ENCODE measurements at regions not wholly inside any gene's neighbourhood (a gene's known extent, or its start where the extent isn't known, plus 50 kb on each side); places are given as distances from the start of the nearest gene placed in this dataset.
"Not testable (repeated sequence)": the region's sequence is repeated elsewhere in the genome, so short reads cannot be mapped to it uniquely, and the experiment has no call there.

DNA sequence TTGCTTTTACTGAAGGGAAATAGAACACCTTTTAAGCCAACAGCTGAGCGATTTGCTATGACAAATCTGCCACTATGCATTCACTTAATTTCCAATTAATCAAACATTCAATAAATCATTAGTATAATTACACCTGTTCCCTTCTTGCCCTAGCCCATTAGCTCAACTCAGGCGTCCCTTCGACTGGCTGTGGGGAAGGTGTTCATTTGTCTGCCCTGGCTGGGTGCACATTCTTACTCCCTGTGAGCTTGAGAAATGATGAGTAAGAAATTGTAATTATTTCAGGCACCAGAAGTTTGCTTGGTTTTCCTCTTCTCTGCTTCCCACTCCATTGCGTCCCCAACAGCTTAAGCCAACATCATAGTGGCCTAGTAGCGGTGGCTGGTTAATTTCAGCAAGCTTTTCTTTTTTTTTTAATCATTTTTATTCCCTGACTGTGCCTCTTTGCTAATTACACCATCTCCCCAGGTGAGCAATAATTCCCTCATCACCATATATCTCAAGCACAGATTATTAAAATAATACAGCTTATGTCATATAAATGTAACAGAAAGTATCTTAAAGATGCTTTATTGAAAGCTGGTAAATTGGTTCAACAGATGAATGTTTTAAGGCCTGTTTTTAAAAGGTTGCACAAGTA, 623.9 kb upstream of the RBFOX1 start:
- ATAC-seq (replicated peaks; ENCODE audit: extremely low read depth, poor library complexity, severe bottlenecking), result no peak
- no peak for DNase-seq (ENCODE audit: low spot score in 2 of 2)
- H3K9me3 Mint-ChIP-seq, result peaks cover 43% of the 10 kb centered on the region
- no peak overlapping the region for H3K27ac Mint-ChIP-seq (ENCODE audit: low read depth)
- H3K36me3 Mint-ChIP-seq (ENCODE audit: insufficient read depth), result no peaks in the 10 kb centered on the region
- H3K27me3 Mint-ChIP-seq, result no peaks in the 10 kb centered on the region
- H3K4me3 Mint-ChIP-seq, result no peak overlapping the region
- no peaks in the 10 kb centered on the region for H3K4me1 Mint-ChIP-seq

DNA sequence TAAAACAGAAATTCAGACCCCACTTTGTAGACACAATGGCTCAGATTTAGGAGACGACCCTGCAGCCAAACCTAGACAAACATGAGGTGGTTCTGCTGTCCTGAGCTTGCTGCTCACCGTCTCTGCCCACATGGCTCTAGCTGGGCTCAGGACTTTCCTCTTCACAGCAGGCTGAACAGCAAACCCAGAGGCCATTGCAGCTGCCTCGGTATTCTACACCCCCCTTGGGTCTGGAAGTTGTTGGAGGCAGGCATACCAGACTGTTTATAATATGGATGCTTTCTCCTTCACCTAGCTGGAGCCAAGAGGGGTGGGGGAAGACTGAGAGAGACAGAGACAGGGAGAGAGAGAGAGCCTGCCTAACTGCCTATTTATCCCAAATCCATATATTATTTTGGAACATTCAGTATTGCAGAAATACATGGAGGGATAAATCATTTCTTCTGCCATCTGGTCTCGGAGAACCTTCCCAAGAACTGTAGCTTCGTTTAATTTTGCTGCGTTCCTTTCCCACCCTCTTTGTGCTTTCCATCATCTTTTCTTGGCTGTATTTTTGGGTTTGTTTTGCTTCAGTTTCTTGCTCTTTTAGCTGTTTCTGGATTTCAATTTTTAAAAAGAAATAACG, 628.2 kb upstream of the RBFOX1 start:
- Mint-ChIP-seq H3K27me3 (no peaks in the 10 kb centered on the region), H3K4me3 (no peak overlapping the region), H3K27ac (ENCODE audit: low read depth) (no peak overlapping the region), H3K4me1 (no peaks in the 10 kb centered on the region), H3K36me3 (ENCODE audit: insufficient read depth) (no peaks in the 10 kb centered on the region), H3K9me3 (peaks cover 31% of the 10 kb centered on the region)
- no peak for DNase-seq (ENCODE audit: low spot score in 2 of 2)
- ATAC-seq (replicated peaks; ENCODE audit: extremely low read depth, poor library complexity, severe bottlenecking), result no peak

DNA sequence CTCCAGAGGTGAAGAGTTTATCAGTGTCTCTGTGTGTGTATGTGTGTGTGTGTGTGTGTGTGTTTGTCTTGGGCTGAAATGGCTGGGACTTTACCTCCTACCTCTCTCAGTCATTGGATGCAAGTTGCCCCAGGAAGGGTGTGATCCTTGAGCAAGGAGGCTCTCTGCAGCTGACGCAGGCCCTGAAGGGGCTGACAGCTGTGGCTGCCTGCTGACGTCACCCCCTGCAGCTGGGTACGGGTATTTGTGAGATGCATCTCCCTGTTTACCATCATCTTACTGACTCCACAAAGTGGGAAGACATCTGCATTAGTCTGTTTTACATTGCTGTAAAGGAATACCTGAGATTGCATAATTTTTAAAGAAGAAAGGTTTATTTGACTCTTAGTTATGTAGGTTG, 631.5 kb upstream of the RBFOX1 start:
- no peak overlapping the region for H3K27ac Mint-ChIP-seq (ENCODE audit: low read depth)
- H3K27me3 Mint-ChIP-seq, result no peaks in the 10 kb centered on the region
- no peaks in the 10 kb centered on the region for H3K36me3 Mint-ChIP-seq (ENCODE audit: insufficient read depth)
- no peak overlapping the region for H3K4me3 Mint-ChIP-seq
- H3K9me3 Mint-ChIP-seq, result peaks cover 32% of the 10 kb centered on the region
- DNase-seq (ENCODE audit: low spot score in 2 of 2) (no peak), ATAC-seq (replicated peaks; ENCODE audit: extremely low read depth, poor library complexity, severe bottlenecking) (no peak)
- H3K4me1 Mint-ChIP-seq, result no peaks in the 10 kb centered on the region

DNA sequence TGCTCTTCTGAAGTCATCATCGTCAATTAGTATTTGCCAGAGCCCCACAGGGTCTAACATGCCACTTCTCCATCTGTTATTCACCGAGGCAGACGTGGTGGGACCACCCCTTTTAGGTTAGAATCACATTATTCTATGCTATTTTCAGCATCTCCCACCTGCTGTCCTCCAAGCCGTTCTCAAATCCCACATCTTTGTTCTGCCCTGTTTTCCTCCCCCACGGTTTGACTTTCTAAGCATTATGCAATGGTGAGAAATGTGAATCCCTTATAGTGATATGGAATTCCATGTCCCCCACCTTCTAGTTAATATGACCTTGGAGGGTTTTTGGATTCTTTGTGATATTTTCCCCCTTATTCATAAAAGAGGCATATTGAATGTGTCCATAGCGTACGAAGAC, 634.1 kb upstream of the RBFOX1 start:
- no peaks in the 10 kb centered on the region for H3K36me3 Mint-ChIP-seq (ENCODE audit: insufficient read depth)
- ATAC-seq (replicated peaks; ENCODE audit: extremely low read depth, poor library complexity, severe bottlenecking) (no peak), DNase-seq (ENCODE audit: low spot score in 2 of 2) (no peak)
- H3K27ac Mint-ChIP-seq (ENCODE audit: low read depth), result no peak overlapping the region
- peaks cover 18% of the 10 kb centered on the region for H3K9me3 Mint-ChIP-seq
- H3K4me1 Mint-ChIP-seq, result no peaks in the 10 kb centered on the region
- H3K27me3 Mint-ChIP-seq, result no peaks in the 10 kb centered on the region
- no peak overlapping the region for H3K4me3 Mint-ChIP-seq

DNA sequence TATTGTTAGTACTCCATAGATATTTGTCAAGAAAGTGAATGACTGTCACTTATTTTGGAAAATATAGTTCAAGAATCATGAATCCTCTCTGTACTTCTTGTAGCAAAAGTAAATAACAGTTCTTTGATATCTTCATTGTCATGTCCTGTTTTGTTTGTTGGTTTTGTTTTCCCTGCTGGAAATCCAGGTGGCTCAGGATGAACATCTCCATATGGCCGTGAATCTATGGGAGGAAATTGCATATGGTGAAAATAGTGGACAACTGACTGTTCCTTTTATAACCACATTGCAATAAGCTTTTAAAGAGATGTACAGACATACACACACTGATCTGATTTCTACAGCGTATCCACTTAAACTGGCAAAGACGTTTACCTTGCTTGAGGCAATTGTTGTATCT, 637.0 kb upstream of the RBFOX1 start:
- H3K4me1 Mint-ChIP-seq, result no peaks in the 10 kb centered on the region
- H3K4me3 Mint-ChIP-seq, result no peak overlapping the region
- H3K27me3 Mint-ChIP-seq, result no peaks in the 10 kb centered on the region

DNA sequence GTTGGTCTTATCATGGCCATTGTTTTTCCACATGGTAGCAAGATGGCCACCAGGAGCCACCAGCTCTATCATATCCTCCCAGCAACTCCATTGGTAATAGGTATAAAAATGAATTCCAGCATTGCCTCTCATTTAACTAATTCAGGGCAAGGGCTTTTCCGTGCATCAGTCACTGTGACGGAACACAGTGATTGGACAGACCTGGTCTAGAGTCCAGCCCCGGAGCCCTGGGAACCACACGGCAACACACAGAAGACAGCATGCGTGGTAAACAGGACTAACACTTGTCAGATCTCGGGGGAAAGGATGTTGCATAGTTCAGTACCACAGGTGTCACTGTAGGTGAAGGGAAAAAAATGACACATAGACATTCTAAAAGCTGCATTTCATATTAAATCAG, 638.0 kb upstream of the RBFOX1 start:
- Mint-ChIP-seq H3K36me3 (ENCODE audit: insufficient read depth) (no peaks in the 10 kb centered on the region), H3K4me3 (no peak overlapping the region), H3K27me3 (no peaks in the 10 kb centered on the region), H3K4me1 (no peaks in the 10 kb centered on the region), H3K27ac (ENCODE audit: low read depth) (no peak overlapping the region), H3K9me3 (peaks cover 8% of the 10 kb centered on the region)
- no peak for ATAC-seq (replicated peaks; ENCODE audit: extremely low read depth, poor library complexity, severe bottlenecking)
- DNase-seq (ENCODE audit: low spot score in 2 of 2), result no peak

More for the DNA sequence above, 637.0 kb upstream of the RBFOX1 start:
- Mint-ChIP-seq H3K36me3 (ENCODE audit: insufficient read depth) (no peaks in the 10 kb centered on the region), H3K9me3 (peaks cover 9% of the 10 kb centered on the region), H3K27ac (ENCODE audit: low read depth) (no peak overlapping the region)
- no peak for ATAC-seq (replicated peaks; ENCODE audit: extremely low read depth, poor library complexity, severe bottlenecking)
- DNase-seq (ENCODE audit: low spot score in 2 of 2), result no peak

DNA sequence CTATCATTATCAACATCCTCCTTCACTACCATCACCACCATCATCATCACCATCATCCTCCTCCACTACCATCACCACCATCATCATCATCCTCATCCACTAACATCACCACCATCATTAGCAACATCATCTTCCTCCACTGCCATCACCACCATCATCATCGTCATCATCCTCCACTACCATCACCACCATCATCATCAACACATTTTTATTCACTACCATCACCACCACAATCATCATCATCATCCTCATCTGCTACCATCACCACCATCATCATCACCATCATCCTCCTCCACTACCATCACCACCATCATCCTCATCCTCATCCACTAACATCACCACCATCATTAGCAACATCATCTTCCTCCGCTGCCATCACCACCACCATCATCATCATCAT, 639.2 kb upstream of the RBFOX1 start:
- ATAC-seq (replicated peaks; ENCODE audit: extremely low read depth, poor library complexity, severe bottlenecking); H3K4me1 Mint-ChIP-seq; DNase-seq (ENCODE audit: low spot score in 2 of 2); H3K4me3 Mint-ChIP-seq; H3K27ac Mint-ChIP-seq (ENCODE audit: low read depth); H3K36me3 Mint-ChIP-seq (ENCODE audit: insufficient read depth); H3K27me3 Mint-ChIP-seq; H3K9me3 Mint-ChIP-seq: not testable (repeated sequence)

DNA sequence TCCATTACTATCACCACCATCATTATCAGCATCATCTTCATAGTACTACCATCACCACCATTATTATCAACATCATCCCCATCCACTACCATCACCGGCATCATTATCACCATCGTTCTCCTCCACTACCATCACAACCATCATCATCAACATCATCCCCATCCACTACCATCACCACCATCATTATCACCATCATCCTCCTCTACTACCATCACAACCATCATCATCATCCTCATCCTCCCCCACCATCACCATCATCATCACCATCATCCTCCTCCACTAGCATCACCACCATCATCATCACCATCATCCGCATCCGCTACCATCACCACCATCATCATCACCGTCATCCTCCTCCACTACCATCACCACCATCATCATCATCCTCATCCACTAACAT, 639.8 kb upstream of the RBFOX1 start:
- no peak overlapping the region for H3K4me3 Mint-ChIP-seq

DNA sequence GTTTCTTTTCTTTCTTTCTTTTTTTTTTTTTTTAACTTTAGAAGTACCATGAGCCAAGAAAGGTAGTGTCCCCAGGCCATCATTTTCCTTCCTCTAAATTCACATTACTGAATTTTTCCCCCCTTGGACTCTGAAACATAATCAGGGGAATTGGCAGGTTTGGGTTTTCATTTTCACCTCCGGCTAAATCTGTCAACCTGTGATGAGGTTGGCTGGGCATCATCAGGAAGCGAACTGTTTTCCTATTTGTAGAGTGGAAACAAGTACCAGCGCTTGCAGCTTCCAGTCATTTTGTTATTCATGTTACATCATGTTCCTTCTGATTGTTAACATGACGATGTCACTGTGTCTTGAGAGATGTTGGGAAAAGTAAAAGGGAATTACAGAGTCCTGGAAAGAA, 641.9 kb upstream of the RBFOX1 start:
- Mint-ChIP-seq H3K4me3 (no peak overlapping the region), H3K4me1 (no peaks in the 10 kb centered on the region), H3K27me3 (no peaks in the 10 kb centered on the region), H3K9me3 (peaks cover 5% of the 10 kb centered on the region), H3K27ac (ENCODE audit: low read depth) (no peak overlapping the region), H3K36me3 (ENCODE audit: insufficient read depth) (no peaks in the 10 kb centered on the region)
- ATAC-seq (replicated peaks; ENCODE audit: extremely low read depth, poor library complexity, severe bottlenecking) (no peak), DNase-seq (ENCODE audit: low spot score in 2 of 2) (no peak)

More for the DNA sequence above, 639.8 kb upstream of the RBFOX1 start:
- no peak for ATAC-seq (replicated peaks; ENCODE audit: extremely low read depth, poor library complexity, severe bottlenecking)
- no peak for DNase-seq (ENCODE audit: low spot score in 2 of 2)
- H3K27ac Mint-ChIP-seq (ENCODE audit: low read depth), result no peak overlapping the region
- H3K36me3 Mint-ChIP-seq (ENCODE audit: insufficient read depth), result no peaks in the 10 kb centered on the region
- peaks cover 2% of the 10 kb centered on the region for H3K9me3 Mint-ChIP-seq
- H3K27me3 Mint-ChIP-seq, result no peaks in the 10 kb centered on the region
- H3K4me1 Mint-ChIP-seq, result no peaks in the 10 kb centered on the region

DNA sequence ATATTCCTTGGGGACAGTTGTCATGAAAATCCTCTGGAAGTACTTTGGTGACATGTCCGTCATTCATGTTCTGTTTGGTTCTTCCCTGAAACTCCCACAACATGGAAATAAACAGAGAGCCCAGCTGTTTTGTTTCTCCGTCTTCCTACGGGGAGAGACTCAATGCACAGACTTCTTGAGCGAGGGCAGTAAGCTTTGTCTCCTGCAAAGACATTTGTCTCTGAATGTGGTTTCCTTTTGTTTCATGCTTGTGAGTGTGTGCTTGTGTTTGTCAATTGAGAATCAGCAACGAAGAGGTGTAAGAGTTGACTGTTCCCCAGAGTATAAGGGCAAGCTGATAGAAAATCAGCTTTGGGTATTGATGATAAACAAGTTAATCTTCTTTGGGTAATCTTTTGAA, 643.0 kb upstream of the RBFOX1 start:
- DNase-seq (ENCODE audit: low spot score in 2 of 2), result no peak
- H3K9me3 Mint-ChIP-seq, result peaks cover 5% of the 10 kb centered on the region
- no peak for ATAC-seq (replicated peaks; ENCODE audit: extremely low read depth, poor library complexity, severe bottlenecking)
- H3K36me3 Mint-ChIP-seq (ENCODE audit: insufficient read depth), result no peaks in the 10 kb centered on the region
- no peak overlapping the region for H3K4me3 Mint-ChIP-seq
- H3K4me1 Mint-ChIP-seq, result no peaks in the 10 kb centered on the region
- no peaks in the 10 kb centered on the region for H3K27me3 Mint-ChIP-seq
- no peak overlapping the region for H3K27ac Mint-ChIP-seq (ENCODE audit: low read depth)

DNA sequence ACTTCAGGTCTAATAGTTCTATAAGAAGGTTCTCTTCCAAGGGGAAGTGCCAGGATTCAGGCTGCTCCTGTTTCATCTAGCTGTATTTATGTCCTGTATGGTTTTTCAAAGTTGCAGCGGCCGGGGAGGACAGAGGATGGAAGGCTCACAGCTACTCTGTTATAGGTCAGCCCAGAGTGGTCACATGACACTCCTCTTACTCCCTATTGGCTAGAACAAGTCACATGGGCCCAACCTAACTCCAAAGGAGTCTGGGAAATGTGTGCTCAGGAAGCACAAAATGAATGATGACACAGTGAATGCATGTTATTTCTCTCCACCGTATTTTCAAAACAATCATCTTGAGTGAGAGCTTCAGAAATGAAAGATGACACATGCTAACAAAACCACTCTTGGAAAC, 645.1 kb upstream of the RBFOX1 start:
- Mint-ChIP-seq H3K27me3 (no peaks in the 10 kb centered on the region), H3K9me3 (peaks cover 5% of the 10 kb centered on the region), H3K4me3 (no peak overlapping the region), H3K36me3 (ENCODE audit: insufficient read depth) (no peaks in the 10 kb centered on the region), H3K27ac (ENCODE audit: low read depth) (no peak overlapping the region), H3K4me1 (no peaks in the 10 kb centered on the region)
- no peak for ATAC-seq (replicated peaks; ENCODE audit: extremely low read depth, poor library complexity, severe bottlenecking)
- no peak for DNase-seq (ENCODE audit: low spot score in 2 of 2)

DNA sequence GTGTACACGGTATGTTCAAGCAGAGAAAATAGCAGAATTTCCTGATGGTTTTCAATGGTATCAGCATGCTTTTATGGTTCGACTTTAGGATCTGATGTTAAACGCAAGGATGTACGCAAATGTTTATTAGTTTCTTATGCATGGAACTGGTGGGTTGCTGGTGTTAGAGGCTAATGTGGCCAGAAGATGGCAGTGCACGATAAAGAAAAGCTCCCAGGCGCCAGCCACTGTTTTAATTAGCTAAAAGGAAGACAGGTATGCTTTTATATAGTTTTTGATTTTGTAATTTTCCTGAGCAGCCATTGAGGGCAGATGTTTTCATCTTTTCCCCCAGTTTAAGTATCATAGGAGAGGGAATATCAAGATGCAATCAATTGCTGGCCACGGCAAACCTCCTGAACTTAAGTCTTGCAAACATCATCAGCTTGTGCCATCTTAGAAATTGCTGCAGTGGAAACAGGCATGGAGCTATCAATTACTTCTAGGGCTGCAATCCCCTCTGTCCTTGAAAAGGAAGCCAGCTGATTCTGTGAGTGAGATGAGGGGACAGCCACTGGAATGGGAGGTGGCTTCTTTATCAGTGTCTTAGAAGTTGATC, 648.5 kb upstream of the RBFOX1 start:
- Mint-ChIP-seq H3K27ac (ENCODE audit: low read depth) (no peak overlapping the region), H3K4me3 (no peak overlapping the region), H3K4me1 (no peaks in the 10 kb centered on the region), H3K36me3 (ENCODE audit: insufficient read depth) (no peaks in the 10 kb centered on the region), H3K9me3 (peaks cover 5% of the 10 kb centered on the region), H3K27me3 (no peaks in the 10 kb centered on the region)
- no peak for DNase-seq (ENCODE audit: low spot score in 2 of 2)
- no peak for ATAC-seq (replicated peaks; ENCODE audit: extremely low read depth, poor library complexity, severe bottlenecking)

DNA sequence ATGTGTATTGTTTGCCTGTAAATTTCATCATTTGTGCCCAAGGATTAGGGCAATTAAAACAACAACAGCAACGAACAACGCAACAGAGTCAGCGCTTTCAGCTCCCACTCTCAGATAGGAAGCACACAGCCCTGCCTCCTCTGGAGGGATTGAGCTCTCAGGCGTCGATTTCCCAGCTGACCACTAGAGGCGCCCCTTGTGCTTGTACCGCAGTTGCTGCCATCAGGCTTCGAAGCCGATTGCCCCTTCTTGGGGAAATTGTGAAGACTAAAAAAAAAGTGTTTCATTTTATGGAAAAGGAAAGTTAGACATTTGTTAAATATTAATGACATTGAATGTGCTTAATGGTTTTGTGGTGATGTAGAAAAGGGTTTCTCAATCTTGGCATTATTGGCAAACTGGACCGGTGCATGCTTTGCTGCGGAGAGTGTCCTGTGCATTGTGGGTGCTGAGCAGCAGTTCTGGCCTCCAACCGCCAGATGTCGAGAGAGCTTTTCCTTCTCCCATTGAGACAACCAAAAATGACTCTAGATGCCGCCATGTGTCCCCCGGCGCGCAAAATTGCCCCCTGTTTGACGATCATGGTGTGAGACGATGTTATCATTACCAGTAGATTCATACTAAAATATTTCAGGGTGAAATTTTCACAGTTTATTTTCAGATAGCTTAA, 650.4 kb upstream of the RBFOX1 start:
- no peak overlapping the region for H3K4me3 Mint-ChIP-seq
- no peaks in the 10 kb centered on the region for H3K9me3 Mint-ChIP-seq
- H3K27ac Mint-ChIP-seq (ENCODE audit: low read depth), result no peak overlapping the region
- no peaks in the 10 kb centered on the region for H3K36me3 Mint-ChIP-seq (ENCODE audit: insufficient read depth)
- no peak for DNase-seq (ENCODE audit: low spot score in 2 of 2)
- ATAC-seq (replicated peaks; ENCODE audit: extremely low read depth, poor library complexity, severe bottlenecking), result no peak
- H3K27me3 Mint-ChIP-seq, result no peaks in the 10 kb centered on the region
- H3K4me1 Mint-ChIP-seq, result no peaks in the 10 kb centered on the region

All from central memory CD8-positive, alpha-beta T cell (primary cell).